PC-3 (cell line): ENCODE measurements at regions not wholly inside any gene's neighbourhood (a gene's known extent, or its start where the extent isn't known, plus 50 kb on each side); places are given as distances from the start of the nearest gene placed in this dataset.

Experiments
- ATAC-seq: fragments of 200-7000 bp; cut with Tn5 transposase; 2 replicates; pipeline ENCODE4 v1.9.1; 2020; ENCODE audit warnings: mild to moderate bottlenecking, moderate library complexity
- BruUV-seq: library from RNA; stranded (reverse); fragments of 400-500 nt; replicated peaks from 2 replicates; lab custom pipeline; 2021; lab: Mats Ljungman, UMichigan
- CTCF ChIA-PET: fragments of 300-600 bp; sonication (Branson Sonifier 250); formaldehyde crosslinking; loops from one replicate; lab custom pipeline; 2022; ENCODE audit warnings: antibody characterized with exemption; lab: Charles Lee
- POLR2A ChIA-PET: fragments of 300-600 bp; sonication (Branson Sonifier 250); formaldehyde crosslinking; loops from one replicate; lab custom pipeline; 2022; ENCODE audit warnings: antibody characterized with exemption; ENCODE audit not compliant: unreplicated experiment; lab: Charles Lee
- DNase-seq: peaks from one replicate; pipeline ENCODE4 v3.0.0-alpha.2; 2015
- H2AFZ ChIP-seq: fragments of 300-600 bp; sonication (generic); 2 replicates; pipeline ENCODE4 v1.6.0; 2016; ENCODE audit warnings: antibody characterized with exemption, low read length
- H3F3A ChIP-seq: fragments of 300-600 bp; sonication (generic); one replicate; pipeline ENCODE4 v1.6.0; 2017; ENCODE audit warnings: antibody characterized with exemption, low read length, control low read depth, mild to moderate bottlenecking; ENCODE audit not compliant: unreplicated experiment
- H3K27ac ChIP-seq: fragments of 300-600 bp; sonication (generic); 2 replicates; pipeline ENCODE4 v1.5.1; 2016; ENCODE audit warnings: mild to moderate bottlenecking, low read length
- H3K27me3 ChIP-seq: fragments of 300-600 bp; sonication (generic); 2 replicates; pipeline ENCODE4 v1.6.1; 2016; ENCODE audit warnings: low read length, mixed read lengths
- H3K36me3 ChIP-seq: fragments of 300-600 bp; sonication (generic); 2 replicates; pipeline ENCODE4 v1.6.1; 2016; ENCODE audit warnings: low read depth, mixed run types, low read length, mixed read lengths
- H3K4me1 ChIP-seq: fragments of 300-600 bp; sonication (generic); 2 replicates; pipeline ENCODE4 v1.5.1; 2016; ENCODE audit warnings: low read length; ENCODE audit not compliant: insufficient read depth
- H3K4me2 ChIP-seq: fragments of 300-600 bp; sonication (generic); 2 replicates; pipeline ENCODE4 v1.6.0; 2016; ENCODE audit warnings: low read length
- H3K4me3 ChIP-seq: fragments of 300-600 bp; sonication (generic); 2 replicates; pipeline ENCODE4 v1.5.1; 2016; ENCODE audit warnings: mild to moderate bottlenecking, low read length, mixed read lengths
- H3K79me2 ChIP-seq: fragments of 300-600 bp; sonication (generic); 2 replicates; pipeline ENCODE4 v1.6.1; 2017; ENCODE audit warnings: low read length, mixed read lengths
- H3K9ac ChIP-seq: fragments of 300-600 bp; sonication (generic); 2 replicates; pipeline ENCODE4 v1.6.0; 2016; ENCODE audit warnings: mild to moderate bottlenecking, low read length
- H3K9me2 ChIP-seq: fragments of 300-600 bp; sonication (generic); replicated peaks from 2 replicates; pipeline ENCODE4 v1.6.1; 2016; ENCODE audit warnings: mixed run types, low read length, mixed read lengths
- H3K9me3 ChIP-seq: fragments of 300-600 bp; sonication (generic); 2 replicates; pipeline ENCODE4 v1.6.1; 2016; ENCODE audit warnings: low read length, mixed read lengths
- H4K20me1 ChIP-seq: fragments of 300-600 bp; sonication (generic); 2 replicates; pipeline ENCODE4 v1.6.1; 2016; ENCODE audit warnings: low read length, mixed read lengths
- EZH2 ChIP-seq: fragments of 300-600 bp; sonication (generic); IDR thresholded peaks from one replicate; pipeline ENCODE4 v1.6.1; 2017; ENCODE audit warnings: antibody characterized with exemption, mild to moderate bottlenecking, low read length; ENCODE audit not compliant: unreplicated experiment
- EZH2phosphoT487 ChIP-seq: fragments of 300-600 bp; sonication (generic); IDR thresholded peaks from 2 replicates; pipeline ENCODE4 v1.6.1; 2018; ENCODE audit warnings: mild to moderate bottlenecking, antibody characterized with exemption, low read length, borderline replicate concordance
- intact Hi-C: fragments of 100-400 bp; cut with micrococcal nuclease; formaldehyde crosslinking; loops from 2 replicates; pipeline ENCODE4 v1.9.0; 2023
- TF ChIP-seq, protein P1 (sequence below): fragments of 300-600 bp; sonication (generic); conservative IDR thresholded peaks from 2 replicates; pipeline ENCODE4 v1.5.1; 2017; ENCODE audit warnings: antibody characterized with exemption, low read depth, mild to moderate bottlenecking, low read length

DNA sequence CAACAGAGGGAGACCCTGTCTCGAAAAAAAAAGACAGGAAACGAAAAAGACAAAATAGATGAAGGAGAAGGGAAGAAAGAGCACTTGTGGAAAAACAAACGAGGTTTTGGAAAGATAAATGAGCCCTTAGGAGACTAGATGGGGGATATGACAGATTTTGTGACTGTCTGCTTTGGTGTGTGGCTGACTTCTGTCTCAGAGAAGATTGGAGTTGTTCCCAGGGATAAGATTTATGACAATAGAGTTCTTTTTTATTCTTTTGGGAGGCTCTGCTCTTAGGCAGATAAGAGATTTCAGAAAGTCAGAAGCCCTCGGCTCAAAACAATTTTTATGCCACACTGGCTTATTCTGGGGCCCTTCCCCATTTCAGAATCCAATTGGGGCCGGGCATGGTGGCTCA, 73.9 kb upstream of the ATF7IP2 start:
- no TSS peak for BruUV-seq
- Histone ChIP-seq H3K9ac (no peak overlapping the region), H3K79me2 (no peaks in the 10 kb centered on the region), H3K4me3 (no peak overlapping the region), H3K36me3 (no peaks in the 10 kb centered on the region), H3K27me3 (no peaks in the 10 kb centered on the region), H3K4me2 (no peak overlapping the region), H3F3A (no peaks in the 10 kb centered on the region), H3K9me2 (no peaks in the 10 kb centered on the region), H4K20me1 (no peaks in the 10 kb centered on the region), H3K4me1 (no peaks in the 10 kb centered on the region), H2AFZ (no peak overlapping the region), H3K27ac (no peak overlapping the region), H3K9me3 (no peaks in the 10 kb centered on the region)
- no peak for DNase-seq
- CTCF ChIA-PET: interaction anchor here (0.6 kb wide), 1 partner anchor 486 kb away, joined by 5 read pairs; no protein-coding TSS in a partner anchor
- TF ChIP-seq EZH2phosphoT487: no peak
- no peak for TF ChIP-seq EZH2
- TF ChIP-seq, protein P1, sequence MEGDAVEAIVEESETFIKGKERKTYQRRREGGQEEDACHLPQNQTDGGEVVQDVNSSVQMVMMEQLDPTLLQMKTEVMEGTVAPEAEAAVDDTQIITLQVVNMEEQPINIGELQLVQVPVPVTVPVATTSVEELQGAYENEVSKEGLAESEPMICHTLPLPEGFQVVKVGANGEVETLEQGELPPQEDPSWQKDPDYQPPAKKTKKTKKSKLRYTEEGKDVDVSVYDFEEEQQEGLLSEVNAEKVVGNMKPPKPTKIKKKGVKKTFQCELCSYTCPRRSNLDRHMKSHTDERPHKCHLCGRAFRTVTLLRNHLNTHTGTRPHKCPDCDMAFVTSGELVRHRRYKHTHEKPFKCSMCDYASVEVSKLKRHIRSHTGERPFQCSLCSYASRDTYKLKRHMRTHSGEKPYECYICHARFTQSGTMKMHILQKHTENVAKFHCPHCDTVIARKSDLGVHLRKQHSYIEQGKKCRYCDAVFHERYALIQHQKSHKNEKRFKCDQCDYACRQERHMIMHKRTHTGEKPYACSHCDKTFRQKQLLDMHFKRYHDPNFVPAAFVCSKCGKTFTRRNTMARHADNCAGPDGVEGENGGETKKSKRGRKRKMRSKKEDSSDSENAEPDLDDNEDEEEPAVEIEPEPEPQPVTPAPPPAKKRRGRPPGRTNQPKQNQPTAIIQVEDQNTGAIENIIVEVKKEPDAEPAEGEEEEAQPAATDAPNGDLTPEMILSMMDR: no peak
- intact Hi-C loops: no loop called here
- no peak for ATAC-seq
- POLR2A ChIA-PET: no interaction called here

DNA sequence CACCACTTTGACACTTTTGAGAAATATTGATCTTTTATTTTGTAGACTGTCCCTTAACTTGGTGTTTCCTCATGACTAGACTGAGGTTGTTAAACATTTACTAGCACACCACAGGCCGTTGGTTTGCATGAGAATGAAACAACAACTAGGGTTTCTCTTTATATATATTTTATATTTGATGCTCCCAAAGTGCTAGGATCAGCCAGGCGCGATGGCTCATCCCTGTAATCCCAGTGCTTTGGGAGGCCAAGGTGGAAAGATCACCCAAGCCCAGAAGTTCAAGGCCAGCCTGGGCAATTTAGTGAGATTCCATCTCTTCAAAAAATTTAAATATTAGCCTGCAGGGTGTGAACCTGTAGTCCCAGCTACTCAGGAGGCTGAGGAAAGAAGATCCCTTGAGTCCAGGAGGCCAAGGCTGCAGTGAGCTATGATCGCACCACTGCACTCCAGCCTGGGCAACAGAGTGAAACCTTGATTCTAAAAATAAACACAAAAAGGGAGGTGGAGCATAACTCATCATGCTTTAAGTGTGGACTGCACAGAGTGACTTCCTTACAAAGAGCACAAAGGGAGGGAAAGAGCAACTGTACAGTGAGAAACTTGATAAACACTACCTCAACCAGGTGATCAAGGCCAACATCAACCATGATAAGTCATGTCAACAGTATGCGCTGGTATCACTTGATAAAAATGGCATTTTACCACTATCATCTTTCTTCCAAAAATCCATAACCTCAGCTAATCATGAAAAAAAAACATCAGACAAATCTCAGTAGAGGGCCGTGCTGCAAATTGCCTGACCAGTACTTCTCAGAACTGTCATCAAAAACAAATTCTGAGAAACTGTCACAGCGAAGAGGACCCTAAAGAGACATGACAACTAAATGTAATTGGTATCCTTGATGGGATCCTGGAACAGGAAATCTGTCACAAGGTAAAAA, 72.8 kb upstream of the ATF7IP2 start:
- Histone ChIP-seq H4K20me1 (no peaks in the 10 kb centered on the region), H3K9ac (no peak overlapping the region), H3K79me2 (no peaks in the 10 kb centered on the region), H3K27ac (no peak overlapping the region), H3K36me3 (no peaks in the 10 kb centered on the region), H3F3A (no peaks in the 10 kb centered on the region), H3K4me2 (no peak overlapping the region), H3K4me1 (no peaks in the 10 kb centered on the region), H3K27me3 (no peaks in the 10 kb centered on the region), H3K4me3 (no peak overlapping the region), H3K9me3 (no peaks in the 10 kb centered on the region), H3K9me2 (no peaks in the 10 kb centered on the region), H2AFZ (no peak overlapping the region)
- TF ChIP-seq, protein P1: no peak
- TF ChIP-seq EZH2phosphoT487: no peak
- TF ChIP-seq EZH2: no peak
- DNase-seq: no peak
- no TSS peak for BruUV-seq
- ChIA-PET CTCF (no interaction called here), POLR2A (no interaction called here)
- intact Hi-C loops: no loop called here
- no peak for ATAC-seq

DNA sequence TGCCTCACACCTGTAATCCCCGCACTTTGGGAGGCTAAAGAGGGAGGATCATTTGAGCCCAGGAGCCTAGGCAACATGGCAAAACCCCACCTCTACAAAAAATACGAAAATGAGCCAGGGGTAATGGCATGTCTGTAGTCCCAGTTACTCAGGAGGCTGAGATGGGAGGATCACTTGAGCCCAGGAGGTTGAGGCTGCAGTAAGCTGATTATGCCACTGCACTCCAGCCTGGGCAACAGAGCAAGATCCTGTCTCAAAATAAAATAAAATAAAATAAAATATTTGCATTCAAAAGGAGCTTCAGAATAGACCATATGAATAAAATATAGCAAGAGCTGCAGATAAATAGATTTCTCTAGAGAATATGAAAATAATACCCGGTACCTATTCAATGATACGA, 71.5 kb upstream of the ATF7IP2 start:
- no peaks in the 10 kb centered on the region for H3F3A ChIP-seq
- H3K4me3 ChIP-seq: no peak overlapping the region
- DNase-seq (no peak), ATAC-seq (no peak)
- no TSS peak for BruUV-seq
- CTCF ChIA-PET: interaction anchor here (1.5 kb wide), 1 partner anchor 195 kb away, joined by 7 read pairs; no protein-coding TSS in a partner anchor
- H4K20me1 ChIP-seq: no peaks in the 10 kb centered on the region
- POLR2A ChIA-PET: interaction anchor here (0.6 kb wide), 1 partner anchor 196 kb away, joined by 3 read pairs; no protein-coding TSS in a partner anchor
- no peaks in the 10 kb centered on the region for H3K36me3 ChIP-seq
- no peaks in the 10 kb centered on the region for H3K4me1 ChIP-seq
- TF ChIP-seq EZH2phosphoT487 (no peak), EZH2 (no peak)
- TF ChIP-seq, protein P1: no peak
- intact Hi-C loops: no loop called here
- H2AFZ ChIP-seq: no peak overlapping the region
- no peaks in the 10 kb centered on the region for H3K9me2 ChIP-seq
- no peaks in the 10 kb centered on the region for H3K27me3 ChIP-seq
- no peak overlapping the region for H3K27ac ChIP-seq
- H3K9ac ChIP-seq: no peak overlapping the region
- H3K79me2 ChIP-seq: no peaks in the 10 kb centered on the region
- H3K4me2 ChIP-seq: no peak overlapping the region
- no peaks in the 10 kb centered on the region for H3K9me3 ChIP-seq
